Coronary artery (tissue), 2 donors: ENCODE measurements at regions not wholly inside any gene's neighbourhood (a gene's known extent, or its start where the extent isn't known, plus 50 kb on each side); places are given as distances from the start of the nearest gene placed in this dataset.

ENCODE experiments used
- DNase-seq: peaks from one replicate; pipeline ENCODE4 v3.0.0-alpha.2; 2017; ENCODE audit warnings: low spot score
- H3K27ac ChIP-seq, 2 donors: fragments of 200-600 bp; sonication (generic); one replicate each; pipeline ENCODE4 v1.5.1; 2016 to 2019
- H3K4me3 ChIP-seq: fragments of 200-600 bp; sonication (generic); 2 replicates; pipeline ENCODE4 v1.5.1; 2016; ENCODE audit warnings: mild to moderate bottlenecking, moderate library complexity
- TF ChIP-seq, protein P1 (sequence below): fragments of 200-600 bp; sonication (generic); IDR thresholded peaks from one replicate; pipeline ENCODE4 v1.5.1; 2019; ENCODE audit warnings: antibody characterized with exemption

- TF ChIP-seq, protein P1, sequence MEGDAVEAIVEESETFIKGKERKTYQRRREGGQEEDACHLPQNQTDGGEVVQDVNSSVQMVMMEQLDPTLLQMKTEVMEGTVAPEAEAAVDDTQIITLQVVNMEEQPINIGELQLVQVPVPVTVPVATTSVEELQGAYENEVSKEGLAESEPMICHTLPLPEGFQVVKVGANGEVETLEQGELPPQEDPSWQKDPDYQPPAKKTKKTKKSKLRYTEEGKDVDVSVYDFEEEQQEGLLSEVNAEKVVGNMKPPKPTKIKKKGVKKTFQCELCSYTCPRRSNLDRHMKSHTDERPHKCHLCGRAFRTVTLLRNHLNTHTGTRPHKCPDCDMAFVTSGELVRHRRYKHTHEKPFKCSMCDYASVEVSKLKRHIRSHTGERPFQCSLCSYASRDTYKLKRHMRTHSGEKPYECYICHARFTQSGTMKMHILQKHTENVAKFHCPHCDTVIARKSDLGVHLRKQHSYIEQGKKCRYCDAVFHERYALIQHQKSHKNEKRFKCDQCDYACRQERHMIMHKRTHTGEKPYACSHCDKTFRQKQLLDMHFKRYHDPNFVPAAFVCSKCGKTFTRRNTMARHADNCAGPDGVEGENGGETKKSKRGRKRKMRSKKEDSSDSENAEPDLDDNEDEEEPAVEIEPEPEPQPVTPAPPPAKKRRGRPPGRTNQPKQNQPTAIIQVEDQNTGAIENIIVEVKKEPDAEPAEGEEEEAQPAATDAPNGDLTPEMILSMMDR = no peak
- H3K4me3 ChIP-seq = no peak overlapping the region
- DNase-seq = no peak
- H3K27ac ChIP-seq = no peak overlapping the region
These were observed 163.3 kb downstream of the NUP210 start for GRCh38 chr3:13256845-13257244.

GRCh38 chr3:13254028-13254951, 165.8 kb downstream of the NUP210 start:
- no peak overlapping the region for H3K4me3 ChIP-seq
- TF ChIP-seq, protein P1 = no peak
- DNase-seq = no peak
- H3K27ac ChIP-seq = no peak overlapping the region

DNA sequence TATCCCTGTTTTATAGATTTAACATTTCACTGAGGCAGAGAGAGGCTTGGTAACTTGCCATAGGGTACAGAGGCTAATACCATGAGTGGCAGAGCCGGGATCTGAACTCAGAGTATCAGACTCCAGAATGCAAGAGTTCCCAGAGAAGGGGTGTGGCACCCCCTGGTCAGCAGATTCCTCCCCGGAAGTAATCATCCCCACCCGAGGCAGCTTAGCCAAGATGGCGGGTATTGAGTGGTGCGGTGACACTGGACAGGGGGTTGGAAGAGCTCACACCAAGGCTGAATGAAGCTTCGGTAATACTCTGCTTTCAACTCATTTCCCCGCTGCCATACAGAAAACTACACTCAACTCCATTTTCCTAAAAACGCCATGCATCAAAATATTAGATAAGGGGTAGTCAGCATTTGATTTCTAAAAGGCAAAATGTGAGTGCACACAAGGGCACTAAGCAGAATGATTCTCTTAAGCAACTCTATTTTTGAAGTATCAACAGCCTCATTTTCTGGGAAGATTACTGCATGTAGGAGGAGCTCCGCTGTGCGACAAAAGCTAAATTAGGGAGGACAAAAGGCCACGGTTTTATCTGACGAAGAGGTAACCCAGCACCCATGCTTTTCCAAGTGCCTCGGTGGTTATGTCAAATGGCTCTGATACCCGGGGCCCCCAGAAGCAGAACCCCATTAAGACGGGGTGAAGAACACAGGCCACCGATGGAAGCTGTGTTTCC, 166.7 kb downstream of the NUP210 start:
- H3K27ac ChIP-seq = no peak overlapping the region
- TF ChIP-seq, protein P1 = no peak
- DNase-seq = no peak
- H3K4me3 ChIP-seq = no peak overlapping the region

DNA sequence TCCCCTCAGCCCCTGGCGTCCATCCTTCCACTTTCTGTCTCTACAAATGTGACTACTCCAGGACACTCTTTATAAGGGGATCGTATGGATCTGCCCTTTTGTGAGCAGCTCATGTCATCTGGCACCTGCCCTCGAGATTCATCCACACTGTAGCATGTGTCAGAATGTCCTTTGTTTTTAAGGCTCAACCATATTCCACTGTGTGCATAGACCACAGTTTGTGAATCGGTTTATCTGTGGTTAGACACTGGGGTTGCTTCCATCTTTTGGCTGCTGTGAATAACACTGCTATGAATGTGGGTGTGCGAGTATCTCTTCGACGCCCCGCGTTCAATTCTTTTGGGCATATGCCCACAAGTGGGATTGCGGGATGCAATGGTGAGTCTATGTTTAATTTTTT, 167.9 kb downstream of the NUP210 start:
- Histone ChIP-seq H3K27ac (no peak overlapping the region), H3K4me3 (no peak overlapping the region)
- no peak for DNase-seq
- TF ChIP-seq, protein P1 = no peak

- DNase-seq = no peak
- H3K4me3 ChIP-seq = no peak overlapping the region
- TF ChIP-seq, protein P1 = no peak
- no peak overlapping the region for H3K27ac ChIP-seq
These were observed 168.8 kb downstream of the NUP210 start for GRCh38 chr3:13251166-13251903.

DNA sequence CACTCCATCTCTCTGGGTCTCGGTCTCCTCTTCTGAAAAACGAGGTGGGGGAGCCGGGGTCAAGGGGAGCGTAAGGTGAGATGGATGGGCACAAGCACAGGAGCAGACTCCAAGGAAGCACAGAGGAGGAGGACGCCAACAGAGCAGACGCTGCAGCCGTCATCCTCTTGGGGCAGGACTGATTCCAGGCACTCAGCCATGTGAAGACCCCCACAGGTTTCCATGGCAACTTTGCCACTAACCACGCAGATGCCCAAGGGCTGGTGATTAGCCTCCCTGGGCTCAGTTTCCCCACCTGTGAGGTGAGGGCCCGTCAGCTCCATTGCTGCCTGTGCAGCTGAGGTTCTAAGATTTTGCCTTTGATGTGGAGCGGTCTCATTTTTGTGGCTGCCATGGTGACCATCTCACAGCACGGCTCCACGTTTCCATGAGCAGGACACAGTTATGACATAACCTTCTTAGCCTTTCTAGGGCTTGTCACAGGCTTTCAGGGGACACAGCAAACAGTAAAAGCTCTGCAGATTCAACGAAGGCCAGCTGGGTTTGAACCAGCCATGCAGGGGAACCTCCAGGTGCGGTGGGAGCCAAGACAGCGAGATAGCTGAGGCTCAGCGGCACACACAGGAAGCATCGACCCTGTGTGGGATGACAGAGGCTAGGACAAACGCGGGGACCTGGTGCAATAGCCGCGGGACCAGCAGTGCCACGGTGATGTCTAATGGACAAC, 170.3 kb downstream of the NUP210 start:
- H3K27ac ChIP-seq = no peak overlapping the region

More for the DNA sequence above, 170.3 kb downstream of the NUP210 start:
- H3K4me3 ChIP-seq = no peak overlapping the region
- DNase-seq = no peak
- TF ChIP-seq, protein P1 = no peak
